ENCODE measurements at regions not wholly inside any gene's neighbourhood (a gene's known extent, or its start where the extent isn't known, plus 50 kb on each side); places are given as distances from the start of the nearest gene placed in this dataset.

DNA sequence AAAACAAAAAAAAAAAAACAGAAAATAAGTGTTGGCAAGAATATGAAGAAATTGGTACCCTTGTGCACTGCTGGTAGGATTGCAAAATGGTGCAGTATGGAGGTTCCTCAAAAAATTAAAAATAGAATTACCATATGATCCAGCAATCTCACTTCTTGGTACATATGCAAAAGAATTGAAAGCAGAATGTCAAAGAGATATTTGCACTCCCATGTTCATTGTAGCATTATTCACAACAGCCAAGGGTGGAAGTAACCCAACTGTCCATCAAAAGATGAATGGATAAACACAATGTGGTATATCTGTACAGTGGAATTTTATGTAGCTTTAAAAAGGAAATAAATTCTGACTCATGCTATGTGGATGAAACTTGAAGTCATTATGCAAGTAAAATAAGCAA lies 72.8 kb upstream of the POU3F3 start:
- Histone ChIP-seq H3K27me3 (no peaks in the 10 kb centered on the region), H3K79me2 (no peaks in the 10 kb centered on the region), H3K27ac (no peak overlapping the region), H3K9me2 (replicated peaks; ENCODE audit: insufficient read depth) (no peaks in the 10 kb centered on the region), H3K9me3 (ENCODE audit: low read depth) (no peaks in the 10 kb centered on the region), H2AFZ (no peak overlapping the region), H3K4me3 (no peak overlapping the region), H3K4me1 (ENCODE audit: insufficient read depth) (no peaks in the 10 kb centered on the region), H3K36me3 (replicated peaks; ENCODE audit: insufficient read depth, low read depth) (no peaks in the 10 kb centered on the region), H3K4me2 (no peak overlapping the region), H4K20me1 (ENCODE audit: insufficient read depth, poor library complexity, severe bottlenecking) (no peaks in the 10 kb centered on the region)
- TF ChIP-seq EZH2phosphoT487 (IDR thresholded peaks at IDR 0.05; ENCODE audit: low read depth, severe bottlenecking, unreplicated experiment): no peak
- TF ChIP-seq EZH2 (IDR thresholded peaks at IDR 0.05; ENCODE audit: borderline replicate concordance): no peak
- TF ChIP-seq, protein P1, sequence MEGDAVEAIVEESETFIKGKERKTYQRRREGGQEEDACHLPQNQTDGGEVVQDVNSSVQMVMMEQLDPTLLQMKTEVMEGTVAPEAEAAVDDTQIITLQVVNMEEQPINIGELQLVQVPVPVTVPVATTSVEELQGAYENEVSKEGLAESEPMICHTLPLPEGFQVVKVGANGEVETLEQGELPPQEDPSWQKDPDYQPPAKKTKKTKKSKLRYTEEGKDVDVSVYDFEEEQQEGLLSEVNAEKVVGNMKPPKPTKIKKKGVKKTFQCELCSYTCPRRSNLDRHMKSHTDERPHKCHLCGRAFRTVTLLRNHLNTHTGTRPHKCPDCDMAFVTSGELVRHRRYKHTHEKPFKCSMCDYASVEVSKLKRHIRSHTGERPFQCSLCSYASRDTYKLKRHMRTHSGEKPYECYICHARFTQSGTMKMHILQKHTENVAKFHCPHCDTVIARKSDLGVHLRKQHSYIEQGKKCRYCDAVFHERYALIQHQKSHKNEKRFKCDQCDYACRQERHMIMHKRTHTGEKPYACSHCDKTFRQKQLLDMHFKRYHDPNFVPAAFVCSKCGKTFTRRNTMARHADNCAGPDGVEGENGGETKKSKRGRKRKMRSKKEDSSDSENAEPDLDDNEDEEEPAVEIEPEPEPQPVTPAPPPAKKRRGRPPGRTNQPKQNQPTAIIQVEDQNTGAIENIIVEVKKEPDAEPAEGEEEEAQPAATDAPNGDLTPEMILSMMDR (IDR thresholded peaks at IDR 0.05; ENCODE audit: poor library complexity): no peak
- no peak for DNase-seq (ENCODE audit: low spot score)

DNA sequence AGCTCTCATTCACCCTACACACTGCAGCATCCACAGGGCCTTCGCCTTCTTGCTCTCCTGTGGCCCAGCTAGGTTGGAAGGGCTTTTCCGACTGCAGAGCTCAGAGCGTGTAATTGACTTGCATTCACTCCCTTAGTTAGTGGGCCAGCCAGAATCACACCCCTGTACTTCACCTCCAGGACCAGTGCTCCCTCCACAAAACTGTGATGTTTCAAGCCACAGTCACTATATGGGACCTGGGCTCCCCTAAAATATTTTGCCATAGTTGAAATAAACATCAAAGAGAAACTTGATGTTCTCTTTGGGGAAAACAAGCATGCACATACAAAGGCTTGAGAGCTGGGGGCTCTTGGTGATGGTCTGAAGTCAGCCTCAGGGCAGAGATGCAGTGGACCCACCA lies 69.7 kb upstream of the POU3F3 start:
- TF ChIP-seq EZH2phosphoT487 (IDR thresholded peaks at IDR 0.05; ENCODE audit: low read depth, severe bottlenecking, unreplicated experiment): no peak
- TF ChIP-seq, protein P1 (IDR thresholded peaks at IDR 0.05; ENCODE audit: poor library complexity): no peak
- TF ChIP-seq EZH2 (IDR thresholded peaks at IDR 0.05; ENCODE audit: borderline replicate concordance): no peak
- 97% methylated on average over 3 of the region's 3 CpGs for WGBS (ENCODE audit: low lambda C conversion rate, missing lambda C conversion rate)
- no peak for DNase-seq (ENCODE audit: low spot score)
- Histone ChIP-seq H4K20me1 (ENCODE audit: insufficient read depth, poor library complexity, severe bottlenecking) (no peaks in the 10 kb centered on the region), H3K9me2 (replicated peaks; ENCODE audit: insufficient read depth) (no peaks in the 10 kb centered on the region), H3K4me1 (ENCODE audit: insufficient read depth) (no peaks in the 10 kb centered on the region), H3K36me3 (replicated peaks; ENCODE audit: insufficient read depth, low read depth) (no peaks in the 10 kb centered on the region), H3K79me2 (no peaks in the 10 kb centered on the region), H3K9me3 (ENCODE audit: low read depth) (no peaks in the 10 kb centered on the region), H2AFZ (no peak overlapping the region), H3K27me3 (no peaks in the 10 kb centered on the region), H3K4me2 (no peak overlapping the region), H3K27ac (no peak overlapping the region), H3K4me3 (no peak overlapping the region)

DNA sequence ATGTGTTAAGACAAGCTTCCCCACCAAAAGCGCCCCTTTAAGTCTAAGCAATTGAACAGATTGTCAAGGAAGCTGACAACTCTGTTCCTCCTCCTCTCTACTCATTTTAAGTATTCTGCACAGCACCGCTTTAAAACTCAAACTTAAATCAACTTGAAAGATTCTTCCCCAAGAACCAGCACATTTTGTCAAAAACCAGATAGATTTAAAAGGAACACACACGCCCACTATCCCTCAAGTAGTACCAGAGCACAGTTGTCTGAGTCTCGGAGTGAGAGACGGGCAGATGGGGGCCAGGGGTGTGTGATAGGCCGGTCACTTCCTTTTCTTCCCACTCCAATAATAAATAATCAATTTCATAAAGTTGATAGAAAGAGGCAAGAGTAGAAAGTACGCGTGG lies 67.7 kb upstream of the POU3F3 start:
- Histone ChIP-seq H3K27ac (no peak overlapping the region), H3K27me3 (no peaks in the 10 kb centered on the region), H3K9me2 (replicated peaks; ENCODE audit: insufficient read depth) (no peaks in the 10 kb centered on the region), H3K4me1 (ENCODE audit: insufficient read depth) (peaks cover 6% of the 10 kb centered on the region), H3K4me2 (no peak overlapping the region), H3K36me3 (replicated peaks; ENCODE audit: insufficient read depth, low read depth) (no peaks in the 10 kb centered on the region), H4K20me1 (ENCODE audit: insufficient read depth, poor library complexity, severe bottlenecking) (no peaks in the 10 kb centered on the region), H3K9me3 (ENCODE audit: low read depth) (no peaks in the 10 kb centered on the region), H3K79me2 (no peaks in the 10 kb centered on the region), H2AFZ (no peak overlapping the region), H3K4me3 (no peak overlapping the region)
- TF ChIP-seq EZH2phosphoT487 (IDR thresholded peaks at IDR 0.05; ENCODE audit: low read depth, severe bottlenecking, unreplicated experiment) (no peak), EZH2 (IDR thresholded peaks at IDR 0.05; ENCODE audit: borderline replicate concordance) (no peak)
- TF ChIP-seq, protein P1 (IDR thresholded peaks at IDR 0.05; ENCODE audit: poor library complexity): no peak
- no peak for DNase-seq (ENCODE audit: low spot score)
- 92% methylated on average over 8 of the region's 8 CpGs for WGBS (ENCODE audit: low lambda C conversion rate, missing lambda C conversion rate)

DNA sequence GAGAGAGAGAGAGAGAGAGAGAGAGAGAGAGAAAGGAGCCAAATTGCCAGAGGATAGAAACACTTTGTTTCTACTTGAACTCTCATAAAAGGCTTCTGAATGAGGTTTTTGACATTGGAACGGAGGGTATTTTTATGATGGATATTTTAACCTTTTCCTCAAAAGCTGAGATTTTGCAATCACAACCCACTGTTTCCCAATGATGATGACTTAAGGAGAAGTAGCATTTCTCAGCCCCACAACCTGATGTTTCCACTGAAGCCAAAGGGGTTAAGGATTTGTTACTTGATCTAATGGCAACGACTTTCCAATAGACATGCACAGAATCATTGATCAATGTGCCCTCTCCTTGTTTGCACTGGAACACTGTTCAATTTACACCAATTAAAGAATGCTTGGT lies 67.1 kb upstream of the POU3F3 start:
- Histone ChIP-seq H3K4me1 (ENCODE audit: insufficient read depth) (peaks cover 6% of the 10 kb centered on the region), H3K4me2 (no peak overlapping the region), H2AFZ (no peak overlapping the region), H3K27ac (no peak overlapping the region), H3K79me2 (no peaks in the 10 kb centered on the region), H3K4me3 (no peak overlapping the region), H3K9me2 (replicated peaks; ENCODE audit: insufficient read depth) (no peaks in the 10 kb centered on the region), H3K27me3 (no peaks in the 10 kb centered on the region), H3K36me3 (replicated peaks; ENCODE audit: insufficient read depth, low read depth) (no peaks in the 10 kb centered on the region), H3K9me3 (ENCODE audit: low read depth) (no peaks in the 10 kb centered on the region), H4K20me1 (ENCODE audit: insufficient read depth, poor library complexity, severe bottlenecking) (no peaks in the 10 kb centered on the region)
- DNase-seq (ENCODE audit: low spot score): no peak
- WGBS (ENCODE audit: low lambda C conversion rate, missing lambda C conversion rate): 72% methylated on average over 2 of the region's 2 CpGs
- TF ChIP-seq, protein P1 (IDR thresholded peaks at IDR 0.05; ENCODE audit: poor library complexity): no peak
